SK-N-SH (cell line): ENCODE measurements at regions not wholly inside any gene's neighbourhood (a gene's known extent, or its start where the extent isn't known, plus 50 kb on each side); places are given as distances from the start of the nearest gene placed in this dataset.

Experiments used
- CTCF ChIA-PET: fragments of 300-600, 350-600 bp; formaldehyde crosslinking; extraction: SDS; loops from one replicate; lab custom pipeline; 2021; lab: Yijun Ruan, JAX
- POLR2A ChIA-PET: fragments of 350-600 bp; sonication (Branson Sonifier 250); formaldehyde crosslinking; extraction: SDS; loops from one replicate; lab custom pipeline; 2020; ENCODE audit warnings: antibody characterized with exemption, inconsistent platforms; lab: Yijun Ruan, JAX
- DNase-seq: peaks from one replicate; pipeline ENCODE4 v3.0.0; 2012
- H2AFZ ChIP-seq: fragments of 200-600 bp; sonication (generic); 2 replicates; pipeline ENCODE4 v1.8.1; 2016; ENCODE audit warnings: antibody characterized with exemption, mild to moderate bottlenecking, low read depth
- H3F3A ChIP-seq: fragments of 200-600 bp; sonication (generic); replicated peaks from 2 replicates; pipeline ENCODE3; 2016; ENCODE audit warnings: antibody characterized with exemption, mild to moderate bottlenecking; ENCODE audit not compliant: insufficient read depth
- H3K27ac ChIP-seq, 2 experiments: fragments of 200-500 bp in 1 of 2; fragments of 200-600 bp in 1 of 2; sonication (Bioruptor generic) in 1 of 2; sonication (generic), shearing (Covaris generic) in 1 of 2; 2 replicates each; pipeline versions ENCODE4 v1.5.1 to v1.6.1; 2014 to 2016; ENCODE audit warnings: low read depth in 2 of 2, inconsistent platforms in 1 of 2, low read length in 1 of 2, mild to moderate bottlenecking in 1 of 2, mixed read lengths in 1 of 2
- H3K27me3 ChIP-seq: fragments of 200-600 bp; sonication (generic), shearing (Covaris generic); 2 replicates; pipeline ENCODE4 v1.6.1; 2016; ENCODE audit warnings: mixed run types; ENCODE audit not compliant: insufficient read depth
- H3K36me3 ChIP-seq, 2 experiments: fragments of 200-500 bp in 1 of 2; fragments of 200-600 bp in 1 of 2; sonication (Bioruptor generic) in 1 of 2; sonication (generic) in 1 of 2; replicated peaks in 1 of 2; 2 replicates each; pipeline versions ENCODE3 to v1.5.1; 2014 to 2016; ENCODE audit warnings: low read length in 1 of 2, mild to moderate bottlenecking in 1 of 2; ENCODE audit not compliant: insufficient read depth in 2 of 2, control insufficient read depth in 1 of 2
- H3K4me1 ChIP-seq, 2 experiments: fragments of 200-500 bp in 1 of 2; fragments of 200-600 bp in 1 of 2; sonication (Bioruptor generic) in 1 of 2; sonication (generic), shearing (Covaris generic) in 1 of 2; 2 replicates each; pipeline versions ENCODE4 v1.5.1 to v1.6.1; 2014 to 2016; ENCODE audit warnings: low read depth in 1 of 2, low read length in 1 of 2, mixed run types in 1 of 2; ENCODE audit not compliant: insufficient read depth in 2 of 2, control insufficient read depth in 1 of 2
- H3K4me2 ChIP-seq: fragments of 200-600 bp; sonication (generic), shearing (Covaris generic); 2 replicates; pipeline ENCODE4 v1.6.1; 2017; ENCODE audit warnings: mixed run types
- H3K4me3 ChIP-seq, 2 experiments: fragments of 200-500 bp in 1 of 2; fragments of 200-600 bp in 1 of 2; sonication (Bioruptor generic) in 1 of 2; sonication (generic), shearing (Covaris generic) in 1 of 2; 2 replicates each; pipeline versions ENCODE4 v1.5.1 to v1.8.1; 2014 to 2016; ENCODE audit warnings: low read depth in 2 of 2, inconsistent platforms in 1 of 2, low read length in 1 of 2, mild to moderate bottlenecking in 1 of 2, mixed read lengths in 1 of 2, moderate library complexity in 1 of 2
- H3K79me2 ChIP-seq: fragments of 200-600 bp; sonication (generic); 2 replicates; pipeline ENCODE4 v1.8.1; 2017; ENCODE audit warnings: mild to moderate bottlenecking; ENCODE audit not compliant: insufficient read depth
- H3K9ac ChIP-seq: fragments of 200-600 bp; sonication (generic); 2 replicates; pipeline ENCODE4 v1.6.1; 2017; ENCODE audit warnings: mixed run types
- H3K9me2 ChIP-seq: fragments of 200-600 bp; sonication (generic); 2 replicates; pipeline ENCODE4 v1.6.1; 2017; ENCODE audit warnings: mixed run types
- H3K9me3 ChIP-seq: fragments of 200-600 bp; sonication (generic); 2 replicates; pipeline ENCODE4 v1.6.1; 2017; ENCODE audit warnings: mixed run types, mild to moderate bottlenecking, moderate library complexity
- H4K20me1 ChIP-seq: fragments of 200-600 bp; sonication (generic); 2 replicates; pipeline ENCODE4 v1.6.1; 2017; ENCODE audit warnings: mild to moderate bottlenecking, mixed run types; ENCODE audit not compliant: insufficient read depth
- CHD2 ChIP-seq: fragments of 150-350 bp; IDR thresholded peaks from 2 replicates; pipeline ENCODE4 v1.6.1; 2018; ENCODE audit warnings: low read length; ENCODE audit not compliant: partially characterized antibody
- ELF1 ChIP-seq: IDR thresholded peaks from 2 replicates; pipeline ENCODE4 v1.4.0; 2012
- FOSL2 ChIP-seq: IDR thresholded peaks from 2 replicates; pipeline ENCODE4 v1.4.0; 2012; ENCODE audit warnings: low read depth, mild to moderate bottlenecking, moderate library complexity, borderline replicate concordance
- FOXM1 ChIP-seq: IDR thresholded peaks from 2 replicates; pipeline ENCODE4 v1.4.0; 2012; ENCODE audit warnings: low read depth, mild to moderate bottlenecking
- JUND ChIP-seq: IDR thresholded peaks from 2 replicates; pipeline ENCODE4 v1.4.0; 2012
- MEF2A ChIP-seq: IDR thresholded peaks from 2 replicates; pipeline ENCODE4 v1.4.0; 2012; ENCODE audit warnings: low read depth, borderline replicate concordance
- MXI1 ChIP-seq: IDR thresholded peaks from 2 replicates; pipeline ENCODE4 v1.6.1; 2012; ENCODE audit warnings: mild to moderate bottlenecking, low read depth, low read length, improper control_type of control experiment
- NRF1 ChIP-seq: IDR thresholded peaks from 2 replicates; pipeline ENCODE4 v1.6.1; 2012; ENCODE audit warnings: low read depth, mild to moderate bottlenecking, low read length
- REST ChIP-seq: IDR thresholded peaks from 2 replicates; pipeline ENCODE4 v1.6.1; 2012; ENCODE audit warnings: mild to moderate bottlenecking, low read depth, low read length, moderate library complexity
- RFX5 ChIP-seq: IDR thresholded peaks from 2 replicates; pipeline ENCODE4 v1.6.1; 2012; ENCODE audit warnings: mild to moderate bottlenecking, improper control_type of control experiment, low read length
- RXRA ChIP-seq: IDR thresholded peaks from 2 replicates; pipeline ENCODE4 v1.4.0; 2012; ENCODE audit warnings: low read depth, mild to moderate bottlenecking, borderline replicate concordance
- SMC3 ChIP-seq: IDR thresholded peaks from 2 replicates; pipeline ENCODE4 v1.6.1; 2012; ENCODE audit warnings: low read depth, low read length, improper control_type of control experiment
- TAF1 ChIP-seq: IDR thresholded peaks from 2 replicates; pipeline ENCODE4 v1.6.1; 2012; ENCODE audit warnings: low read depth, mild to moderate bottlenecking, low read length, moderate library complexity, borderline replicate concordance
- TCF12 ChIP-seq: IDR thresholded peaks from 2 replicates; pipeline ENCODE4 v1.4.0; 2012
- TEAD4 ChIP-seq: IDR thresholded peaks from 2 replicates; pipeline ENCODE4 v1.4.0; 2012; ENCODE audit warnings: mild to moderate bottlenecking, borderline replicate concordance; ENCODE audit not compliant: insufficient read depth
- USF1 ChIP-seq: IDR thresholded peaks from 2 replicates; pipeline ENCODE4 v1.4.0; 2012; ENCODE audit warnings: low read depth, borderline replicate concordance
- YY1 ChIP-seq: IDR thresholded peaks from 2 replicates; pipeline ENCODE4 v1.4.0; 2012; ENCODE audit warnings: low read depth, mild to moderate bottlenecking
- WGBS: methylation state at CpG from one replicate; pipeline ENCODE4 v1.1.6; 2017; ENCODE audit warnings: low lambda C conversion rate; 5-methylcytosine and 5-hydroxymethylcytosine counted together
- TF ChIP-seq, protein P1 (sequence below): IDR thresholded peaks from 2 replicates; pipeline ENCODE4 v1.4.0; 2012; ENCODE audit warnings: low read depth
- TF ChIP-seq, protein P2 (sequence below): fragments of 150-350 bp; IDR thresholded peaks from 2 replicates; pipeline ENCODE4 v1.6.1; 2017; ENCODE audit warnings: antibody characterized with exemption, low read length, low read depth, borderline replicate concordance
- TF ChIP-seq, protein P3 (sequence below): fragments of 200-600 bp; sonication (generic); IDR thresholded peaks from 2 replicates; pipeline ENCODE4 v1.6.1; 2017; ENCODE audit warnings: antibody characterized with exemption, mild to moderate bottlenecking, moderate library complexity

- Histone ChIP-seq H3K9ac (no peak overlapping the region), H3K9me3 (no peaks in the 10 kb centered on the region), H2AFZ (no peak overlapping the region), H3K79me2 (no peaks in the 10 kb centered on the region), H4K20me1 (no peaks in the 10 kb centered on the region), H3K4me3 (no peak overlapping the region), H3K27me3 (no peaks in the 10 kb centered on the region), H3K9me2 (no peaks in the 10 kb centered on the region)
- no peak for DNase-seq
- POLR2A ChIA-PET, result no interaction called here
- CTCF ChIA-PET, result no interaction called here
- TF ChIP-seq CHD2, result no peak
- TF ChIP-seq NRF1, result no peak
- no peak for TF ChIP-seq FOSL2
- TF ChIP-seq, protein P1, sequence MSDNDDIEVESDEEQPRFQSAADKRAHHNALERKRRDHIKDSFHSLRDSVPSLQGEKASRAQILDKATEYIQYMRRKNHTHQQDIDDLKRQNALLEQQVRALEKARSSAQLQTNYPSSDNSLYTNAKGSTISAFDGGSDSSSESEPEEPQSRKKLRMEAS, result no peak
- no peak for TF ChIP-seq RFX5
- no peak for TF ChIP-seq FOXM1
- TF ChIP-seq ELF1, result no peak
- TF ChIP-seq, protein P2, sequence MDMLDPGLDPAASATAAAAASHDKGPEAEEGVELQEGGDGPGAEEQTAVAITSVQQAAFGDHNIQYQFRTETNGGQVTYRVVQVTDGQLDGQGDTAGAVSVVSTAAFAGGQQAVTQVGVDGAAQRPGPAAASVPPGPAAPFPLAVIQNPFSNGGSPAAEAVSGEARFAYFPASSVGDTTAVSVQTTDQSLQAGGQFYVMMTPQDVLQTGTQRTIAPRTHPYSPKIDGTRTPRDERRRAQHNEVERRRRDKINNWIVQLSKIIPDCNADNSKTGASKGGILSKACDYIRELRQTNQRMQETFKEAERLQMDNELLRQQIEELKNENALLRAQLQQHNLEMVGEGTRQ, result no peak
- no peak for TF ChIP-seq JUND
- TF ChIP-seq, all 33 proteins: peak for 0
- H3K27ac ChIP-seq, result no peak overlapping the region
- no peaks in the 10 kb centered on the region; a peak in 1 of 4 replicates for H3K4me1 ChIP-seq
- no peak overlapping the region for H3K4me2 ChIP-seq
- WGBS, result 69% methylated on average over 8 of the region's 10 CpGs
- no peaks in the 10 kb centered on the region for H3K36me3 ChIP-seq
- H3F3A ChIP-seq, result no peaks in the 10 kb centered on the region
Observed at GRCh38 chr6:166842607-166843006, 113.7 kb downstream of the RNASET2 start.

DNA sequence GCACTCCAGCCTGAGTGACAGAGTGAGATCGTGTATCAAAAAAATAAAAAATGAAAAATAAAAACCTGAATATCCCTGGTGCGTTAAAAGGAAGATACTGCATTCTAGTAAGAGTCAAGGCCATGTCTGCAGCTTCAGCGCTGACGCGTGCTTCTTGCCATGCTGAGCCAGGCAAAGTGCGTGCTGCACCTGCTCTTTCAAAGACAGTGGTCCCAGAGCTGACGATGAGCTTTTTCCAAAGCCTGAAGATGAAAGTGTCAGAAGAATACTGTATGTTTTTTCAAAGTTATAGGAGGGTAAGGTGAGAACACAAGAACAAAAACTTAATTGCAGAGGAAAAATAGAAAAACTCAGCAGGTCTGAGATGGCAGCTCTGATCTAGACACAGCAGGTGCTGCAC, 115.1 kb downstream of the RNASET2 start:
- Histone ChIP-seq H3K9ac (no peak overlapping the region), H3K4me3 (no peak overlapping the region), H3K9me3 (no peaks in the 10 kb centered on the region), H4K20me1 (no peaks in the 10 kb centered on the region), H3K4me2 (no peak overlapping the region), H3K9me2 (no peaks in the 10 kb centered on the region), H2AFZ (no peak overlapping the region), H3K36me3 (no peaks in the 10 kb centered on the region), H3K27ac (no peak overlapping the region), H3K79me2 (no peaks in the 10 kb centered on the region), H3K4me1 (no peaks in the 10 kb centered on the region; a peak in 1 of 4 replicates), H3F3A (no peaks in the 10 kb centered on the region), H3K27me3 (no peaks in the 10 kb centered on the region)
- ChIA-PET CTCF (interaction anchor here (0.6 kb wide), 1 partner anchor 338 kb away, joined by 3 read pairs; no protein-coding TSS in a partner anchor), POLR2A (no interaction called here)
- WGBS, result 61% methylated on average over 7 of the region's 7 CpGs
- DNase-seq, result no peak
- TF ChIP-seq MXI1 (no peak), RXRA (no peak), TEAD4 (no peak), MEF2A (no peak), YY1 (no peak), SMC3 (no peak), REST (no peak), ELF1 (no peak), TCF12 (no peak), USF1 (no peak), TAF1 (no peak), JUND (no peak)
- TF ChIP-seq, protein P3, sequence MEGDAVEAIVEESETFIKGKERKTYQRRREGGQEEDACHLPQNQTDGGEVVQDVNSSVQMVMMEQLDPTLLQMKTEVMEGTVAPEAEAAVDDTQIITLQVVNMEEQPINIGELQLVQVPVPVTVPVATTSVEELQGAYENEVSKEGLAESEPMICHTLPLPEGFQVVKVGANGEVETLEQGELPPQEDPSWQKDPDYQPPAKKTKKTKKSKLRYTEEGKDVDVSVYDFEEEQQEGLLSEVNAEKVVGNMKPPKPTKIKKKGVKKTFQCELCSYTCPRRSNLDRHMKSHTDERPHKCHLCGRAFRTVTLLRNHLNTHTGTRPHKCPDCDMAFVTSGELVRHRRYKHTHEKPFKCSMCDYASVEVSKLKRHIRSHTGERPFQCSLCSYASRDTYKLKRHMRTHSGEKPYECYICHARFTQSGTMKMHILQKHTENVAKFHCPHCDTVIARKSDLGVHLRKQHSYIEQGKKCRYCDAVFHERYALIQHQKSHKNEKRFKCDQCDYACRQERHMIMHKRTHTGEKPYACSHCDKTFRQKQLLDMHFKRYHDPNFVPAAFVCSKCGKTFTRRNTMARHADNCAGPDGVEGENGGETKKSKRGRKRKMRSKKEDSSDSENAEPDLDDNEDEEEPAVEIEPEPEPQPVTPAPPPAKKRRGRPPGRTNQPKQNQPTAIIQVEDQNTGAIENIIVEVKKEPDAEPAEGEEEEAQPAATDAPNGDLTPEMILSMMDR, result no peak
